GM18870 (cell line): ENCODE measurements at regions not wholly inside any gene's neighbourhood (a gene's known extent, or its start where the extent isn't known, plus 50 kb on each side); places are given as distances from the start of the nearest gene placed in this dataset.

Source experiments
- ATAC-seq: cut with Tn5 transposase; IDR thresholded peaks from one replicate; pipeline ENCODE4 v1.9.1; 2021; ENCODE audit warnings: moderate library complexity; ENCODE audit not compliant: unreplicated experiment

- ATAC-seq = no peak
These were observed 590.8 kb downstream of the LMO7 start for GRCh38 chr13:76226941-76227340.

GRCh38 chr13:76225815-76226489 is 589.8 kb downstream of the LMO7 start:
- no peak for ATAC-seq

DNA sequence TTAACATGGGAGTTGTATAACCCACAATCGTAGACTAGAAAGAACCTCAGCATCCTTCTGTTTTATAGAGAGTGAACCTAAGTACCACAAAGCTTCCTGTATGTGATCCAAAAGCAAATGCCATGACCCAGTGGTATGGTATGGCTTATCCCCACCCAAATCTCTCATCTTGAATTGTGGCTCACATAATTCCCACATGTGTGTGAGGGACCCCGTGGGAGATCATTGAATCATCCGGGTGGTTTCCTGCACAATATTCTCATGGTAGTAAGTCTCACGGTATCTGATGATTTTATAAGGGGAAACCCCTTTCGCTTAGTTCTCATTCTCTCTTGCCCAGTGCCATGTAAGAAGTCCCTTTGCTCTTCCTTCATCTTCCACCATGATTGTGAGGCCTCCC is 587.9 kb downstream of the LMO7 start:
- no peak for ATAC-seq

DNA sequence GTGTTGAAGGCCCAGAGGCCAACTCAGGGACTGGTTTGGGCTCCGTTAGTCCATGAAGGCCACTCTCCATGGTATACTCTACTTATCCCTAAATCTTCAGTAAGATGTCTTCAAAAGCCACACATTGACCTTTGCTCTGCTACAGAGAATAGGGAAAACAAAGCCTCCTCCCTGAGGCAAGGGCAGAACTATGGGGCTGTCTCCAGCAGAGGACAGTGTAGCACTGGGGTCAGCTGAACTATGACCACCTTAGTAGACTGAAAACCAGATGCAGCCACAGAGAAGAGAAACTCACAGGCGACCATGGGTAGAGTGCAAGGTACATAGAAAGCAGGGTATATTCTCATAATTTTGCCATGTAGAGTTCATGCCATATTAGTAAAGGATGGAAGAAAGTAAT is 587.4 kb downstream of the LMO7 start:
- no peak for ATAC-seq

DNA sequence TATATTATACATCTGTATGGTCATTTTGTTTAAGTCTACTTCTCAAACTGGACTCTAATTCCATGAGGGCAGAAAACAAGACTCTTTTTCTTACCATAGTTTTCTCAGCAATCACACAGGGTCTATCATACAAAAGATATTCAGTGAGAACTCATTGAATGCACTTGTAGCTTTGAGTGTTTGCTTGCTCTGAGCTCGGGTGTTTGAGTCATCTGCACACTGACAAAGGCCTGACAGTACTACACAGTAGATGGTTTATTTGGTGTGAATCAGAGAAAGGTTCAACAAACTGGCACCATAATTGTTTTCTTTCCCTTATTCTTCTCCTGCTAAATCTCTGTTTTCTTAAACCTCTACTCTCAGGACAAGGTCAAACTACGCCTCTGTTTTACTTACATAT is 586.4 kb downstream of the LMO7 start:
- no peak for ATAC-seq

DNA sequence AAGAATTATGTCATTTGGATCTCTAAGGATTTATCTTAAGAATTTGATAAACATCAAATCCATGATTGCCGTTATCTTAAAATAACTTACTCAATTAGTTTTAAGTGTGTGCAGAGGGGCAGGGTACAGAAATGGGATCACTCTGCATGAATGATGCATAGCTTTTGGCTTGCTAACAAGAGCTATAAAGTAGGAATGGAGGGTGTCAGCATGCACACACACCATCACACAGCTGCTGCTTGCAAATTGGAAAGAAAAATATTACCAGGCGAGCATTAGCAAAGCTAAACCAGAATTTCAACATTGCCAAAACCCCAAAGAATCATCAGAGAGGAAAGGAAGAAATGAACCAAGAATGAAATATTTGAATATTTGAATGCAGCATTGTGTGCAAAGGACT is 580.6 kb downstream of the LMO7 start:
- no peak for ATAC-seq

- ATAC-seq = no peak
These were observed 577.9 kb downstream of the LMO7 start for GRCh38 chr13:76214001-76214400.

DNA sequence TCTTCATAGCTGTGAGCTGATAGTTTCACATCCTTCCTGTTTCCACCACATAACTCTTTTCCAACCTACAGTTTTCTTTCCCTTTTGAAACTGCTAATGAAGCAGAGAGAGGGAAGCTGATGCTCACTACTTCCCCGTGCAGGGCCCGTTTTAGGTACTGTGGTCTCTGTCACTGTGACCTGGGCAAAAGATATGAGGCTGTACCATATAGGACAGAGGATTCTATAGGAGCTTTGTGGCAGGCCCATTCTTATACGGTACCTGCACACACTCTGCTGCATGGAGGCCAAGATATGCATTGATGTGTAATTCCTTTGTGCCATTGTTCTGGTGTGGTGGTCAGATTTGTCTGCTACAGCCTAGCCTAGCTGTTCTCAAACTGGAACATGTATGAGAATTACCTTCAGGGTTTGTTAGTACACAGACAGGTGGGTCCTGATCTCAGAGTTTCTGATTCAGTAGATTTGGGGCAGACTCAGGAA is 577.3 kb downstream of the LMO7 start:
- no peak for ATAC-seq

DNA sequence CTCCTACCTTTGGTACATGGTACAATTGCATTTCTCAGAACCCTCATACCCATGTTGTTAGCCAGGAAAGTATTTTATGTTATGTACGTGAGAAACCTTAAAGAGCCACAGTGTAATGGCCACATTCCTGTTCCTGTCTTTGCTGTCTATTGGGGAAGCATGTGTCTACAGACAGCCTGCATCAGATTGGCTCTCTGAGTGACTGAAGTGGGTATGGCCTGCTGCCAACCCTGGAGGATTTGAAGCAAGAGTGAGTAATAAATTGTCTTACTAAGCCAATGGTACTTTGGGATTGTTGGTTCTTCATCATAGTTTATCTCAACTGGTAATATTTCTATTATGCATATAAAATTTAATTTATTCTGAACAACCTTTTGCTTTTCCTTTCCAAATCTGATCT is 574.1 kb downstream of the LMO7 start:
- no peak for ATAC-seq

DNA sequence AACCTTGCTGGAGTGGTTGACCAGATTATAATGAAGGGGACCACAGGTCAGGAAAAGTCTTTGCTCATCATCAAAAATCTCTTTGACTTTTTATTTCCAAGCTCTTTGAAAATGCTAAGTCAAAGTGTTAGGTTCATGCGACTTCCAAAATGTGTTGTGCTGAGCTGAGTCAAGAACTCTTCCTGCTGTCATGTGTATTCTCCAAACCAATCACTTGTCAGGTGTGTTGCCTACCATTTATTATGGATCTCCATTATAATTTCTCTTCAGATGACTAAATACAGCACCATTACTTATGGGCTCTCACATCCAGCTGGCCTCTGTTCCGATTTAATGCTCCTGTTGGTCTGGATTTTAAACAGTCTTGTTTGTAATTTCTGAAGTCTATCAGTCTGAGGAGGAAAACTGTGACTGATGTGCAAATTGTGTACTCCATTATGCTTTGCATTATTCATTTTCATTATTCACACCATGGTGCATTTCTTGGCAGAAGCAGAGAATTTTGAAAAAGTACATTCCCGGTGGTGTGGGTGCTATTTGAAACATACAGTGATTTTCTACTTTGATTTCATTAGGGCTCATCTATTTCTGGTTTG is 562.5 kb downstream of the LMO7 start:
- ATAC-seq = no peak

DNA sequence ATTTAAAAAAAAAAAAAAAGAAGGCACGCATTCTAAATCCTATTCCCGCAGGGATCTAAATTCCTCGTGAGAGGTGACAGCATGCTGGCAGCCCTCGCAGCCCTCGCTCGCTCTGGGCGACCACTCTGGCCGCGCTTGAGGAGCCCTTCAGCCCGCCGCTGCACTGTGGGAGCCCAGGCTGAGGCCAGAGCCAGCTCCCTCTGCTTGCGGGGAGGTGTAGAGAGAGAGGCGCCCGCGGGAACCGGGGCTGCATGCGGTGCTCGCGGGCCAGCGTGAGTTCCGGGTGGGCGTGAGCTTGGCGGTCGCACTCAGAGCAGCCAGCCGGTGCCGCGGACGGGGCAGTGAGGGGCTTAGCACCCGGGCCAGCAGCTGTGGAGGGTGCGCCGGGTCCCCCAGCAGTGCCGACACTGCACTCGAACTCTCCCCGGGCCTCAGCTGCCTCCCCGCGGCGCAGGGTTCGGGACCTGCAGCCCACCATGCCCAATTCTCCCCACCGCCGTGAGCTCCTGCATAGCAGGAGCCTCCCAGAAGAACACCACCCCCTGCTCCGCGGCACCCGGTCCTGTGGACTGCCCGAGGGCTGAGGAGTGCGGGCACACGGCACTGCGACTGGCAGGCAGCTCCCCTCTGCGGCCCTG is 553.9 kb downstream of the LMO7 start:
- no peak for ATAC-seq

GRCh38 chr13:76175961-76176725 is 540.0 kb downstream of the LMO7 start:
- no peak for ATAC-seq

GRCh38 chr13:76168661-76169060 is 532.5 kb downstream of the LMO7 start:
- ATAC-seq = no peak

GRCh38 chr13:76164290-76164689 is 528.2 kb downstream of the LMO7 start:
- ATAC-seq = no peak

DNA sequence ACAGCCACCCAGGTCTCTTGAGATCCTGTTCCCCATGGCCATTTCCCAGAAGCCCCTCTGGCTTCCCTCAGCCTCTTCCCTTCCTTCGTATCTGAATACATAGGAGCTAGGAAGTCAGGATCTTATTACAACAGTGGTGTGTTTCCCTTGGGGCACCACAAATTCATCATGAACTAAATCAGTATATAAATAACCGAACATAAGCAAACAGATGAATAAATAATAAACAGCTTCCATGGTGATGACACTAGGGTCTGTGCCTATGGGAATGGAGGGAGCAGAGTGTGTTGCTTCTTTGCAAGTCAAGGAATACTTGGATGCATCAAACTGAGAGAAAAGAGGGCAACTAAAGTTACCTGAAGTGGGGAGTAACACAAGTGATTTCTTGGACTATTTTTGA is 527.6 kb downstream of the LMO7 start:
- ATAC-seq = no peak

- no peak for ATAC-seq
These were observed 525.1 kb downstream of the LMO7 start for GRCh38 chr13:76160961-76161925.

DNA sequence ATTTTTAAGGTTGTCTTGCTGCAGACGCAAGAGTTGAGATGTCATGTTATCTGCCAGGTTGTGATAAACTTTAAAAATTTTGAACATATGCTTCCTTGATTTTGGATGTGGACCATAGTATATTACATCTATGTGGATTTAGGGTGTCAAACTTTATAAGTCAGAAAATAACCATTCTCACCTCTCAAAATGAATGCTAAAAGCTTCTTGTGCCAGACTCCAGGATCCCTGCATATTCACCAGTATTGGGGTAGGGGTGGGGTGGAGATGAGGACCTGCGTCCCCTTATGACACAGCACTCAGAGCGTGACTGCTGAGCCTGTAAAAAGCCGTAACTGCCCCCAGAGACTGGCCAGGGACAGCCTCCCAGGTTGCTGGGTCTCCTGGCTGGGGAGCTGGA is 524.4 kb downstream of the LMO7 start:
- no peak for ATAC-seq

- ATAC-seq = no peak
These were observed 521.8 kb downstream of the LMO7 start for GRCh38 chr13:76157926-76158325.

DNA sequence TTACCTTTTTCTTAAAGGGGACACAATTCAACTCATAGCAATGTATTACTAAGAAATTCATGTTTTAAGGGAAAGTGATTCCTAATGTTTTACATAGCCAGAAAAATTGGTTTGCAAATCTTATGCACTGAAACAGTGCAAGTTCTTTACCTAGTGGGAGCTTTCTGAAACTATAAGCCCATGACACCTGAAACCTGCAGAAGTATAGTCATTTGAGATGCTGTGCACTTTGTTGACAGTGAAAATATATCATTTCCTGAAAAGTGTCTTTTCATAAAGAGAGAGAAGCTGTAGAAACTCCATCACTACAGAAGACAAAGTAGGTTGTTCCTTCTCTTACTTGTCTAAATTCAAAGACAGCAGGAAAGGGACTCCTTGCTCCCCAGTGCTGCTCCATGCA is 517.1 kb downstream of the LMO7 start:
- ATAC-seq = no peak

- no peak for ATAC-seq
These were observed 512.8 kb downstream of the LMO7 start for GRCh38 chr13:76148926-76149325.

DNA sequence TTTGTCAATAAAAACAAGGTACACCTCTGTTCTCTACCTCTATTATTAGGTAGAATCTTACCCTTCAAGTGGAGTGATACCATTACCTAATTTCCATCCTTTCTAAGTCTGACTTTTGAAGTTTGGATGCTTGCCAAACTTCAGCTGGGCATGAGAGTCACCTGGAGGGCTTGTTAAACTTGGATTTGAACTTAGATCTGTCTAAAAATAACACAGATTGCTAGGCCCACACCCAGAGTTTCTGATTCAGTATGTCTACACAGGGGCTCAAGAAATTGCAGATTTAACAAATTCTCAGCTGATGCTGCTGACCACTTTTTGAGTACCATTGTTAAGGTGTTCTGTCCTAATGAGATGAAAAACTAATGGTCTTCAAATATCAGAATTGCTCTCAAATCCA is 512.2 kb downstream of the LMO7 start:
- ATAC-seq = no peak
